Cardiac fibroblast (primary cell): ENCODE measurements at regions not wholly inside any gene's neighbourhood (a gene's known extent, or its start where the extent isn't known, plus 50 kb on each side); places are given as distances from the start of the nearest gene placed in this dataset.
A peak's percentile ranks its signal among the peaks of the same experiment; 100 is the strongest.

ENCODE experiments used
- DNase-seq, 2 donors: peaks; one replicate each; pipeline versions ENCODE4 v3.0.0 to v3.0.0-alpha.2; 2010; ENCODE audit warnings: low read depth in 2 of 2
- H3K4me3 ChIP-seq, 2 donors: replicated peaks in 1 of 2; 1 replicate in 1 of 2; 2 replicates in 1 of 2; pipeline ENCODE4 v1.5.1; 2011; ENCODE audit warnings: low read depth in 2 of 2, low read length in 2 of 2, mild to moderate bottlenecking in 2 of 2, moderate library complexity in 1 of 2
- TF ChIP-seq, protein P1 (sequence below): IDR thresholded peaks from one replicate; pipeline ENCODE4 v1.5.1; 2011; ENCODE audit warnings: low read depth, mild to moderate bottlenecking, low read length, inconsistent platforms

DNA sequence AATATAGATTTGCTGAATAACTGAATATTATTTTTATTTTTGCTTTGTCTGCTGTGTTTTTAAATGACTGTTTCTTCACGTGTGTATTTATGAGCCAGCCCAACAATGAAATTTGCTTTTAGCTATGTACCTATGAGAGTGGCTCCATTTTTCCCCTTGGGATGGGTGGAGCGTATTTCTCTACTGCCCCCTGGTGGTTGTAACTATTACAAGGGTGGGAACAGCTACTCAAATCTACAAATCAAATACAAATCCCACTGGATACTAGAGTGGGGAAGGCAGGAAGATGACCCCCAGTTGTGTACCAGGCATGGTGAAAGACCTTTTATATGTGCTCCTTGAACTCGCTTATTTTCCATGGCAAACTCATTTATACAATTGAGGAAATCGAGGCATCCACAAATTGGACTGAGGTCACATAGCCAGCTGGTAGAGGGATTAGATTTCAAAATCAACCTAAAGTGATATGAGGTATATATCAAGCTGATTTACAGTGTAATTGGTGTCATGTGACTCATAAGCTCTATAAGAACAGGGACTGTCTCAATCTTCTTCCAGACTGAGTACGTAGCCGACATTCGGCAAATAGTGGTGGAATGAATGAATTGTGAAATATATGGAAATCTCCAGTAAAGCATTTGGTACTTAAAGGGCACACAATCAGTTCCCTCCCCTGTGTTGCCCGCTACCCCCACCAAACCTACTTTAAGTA, 69.5 kb upstream of the VEPH1 start:
- no peak overlapping the region for H3K4me3 ChIP-seq
- DNase-seq, result peak; percentile 67 to 84
- TF ChIP-seq, protein P1, sequence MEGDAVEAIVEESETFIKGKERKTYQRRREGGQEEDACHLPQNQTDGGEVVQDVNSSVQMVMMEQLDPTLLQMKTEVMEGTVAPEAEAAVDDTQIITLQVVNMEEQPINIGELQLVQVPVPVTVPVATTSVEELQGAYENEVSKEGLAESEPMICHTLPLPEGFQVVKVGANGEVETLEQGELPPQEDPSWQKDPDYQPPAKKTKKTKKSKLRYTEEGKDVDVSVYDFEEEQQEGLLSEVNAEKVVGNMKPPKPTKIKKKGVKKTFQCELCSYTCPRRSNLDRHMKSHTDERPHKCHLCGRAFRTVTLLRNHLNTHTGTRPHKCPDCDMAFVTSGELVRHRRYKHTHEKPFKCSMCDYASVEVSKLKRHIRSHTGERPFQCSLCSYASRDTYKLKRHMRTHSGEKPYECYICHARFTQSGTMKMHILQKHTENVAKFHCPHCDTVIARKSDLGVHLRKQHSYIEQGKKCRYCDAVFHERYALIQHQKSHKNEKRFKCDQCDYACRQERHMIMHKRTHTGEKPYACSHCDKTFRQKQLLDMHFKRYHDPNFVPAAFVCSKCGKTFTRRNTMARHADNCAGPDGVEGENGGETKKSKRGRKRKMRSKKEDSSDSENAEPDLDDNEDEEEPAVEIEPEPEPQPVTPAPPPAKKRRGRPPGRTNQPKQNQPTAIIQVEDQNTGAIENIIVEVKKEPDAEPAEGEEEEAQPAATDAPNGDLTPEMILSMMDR, result peak; percentile 84

DNA sequence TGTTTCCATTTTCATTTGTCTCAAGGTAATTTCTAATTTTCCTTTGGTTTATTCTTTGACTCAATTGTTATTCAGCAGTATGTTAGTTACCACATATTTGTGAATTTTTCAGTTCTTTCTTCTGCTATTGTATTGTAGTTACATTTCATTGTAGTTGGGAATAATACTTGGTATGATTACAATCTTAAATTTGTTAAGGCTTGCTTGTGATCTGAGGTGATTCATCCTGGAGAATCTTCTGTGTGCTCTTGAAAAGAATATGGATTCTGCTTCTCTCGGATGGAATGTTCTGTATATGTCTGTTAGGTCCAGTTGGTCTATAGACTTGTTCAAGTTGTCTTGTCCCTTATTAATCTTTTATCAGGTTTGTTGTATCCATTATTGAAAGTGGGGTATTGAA, 63.4 kb upstream of the VEPH1 start:
- TF ChIP-seq, protein P1, result no peak
- no peak overlapping the region for H3K4me3 ChIP-seq
- peak in 1 of 2 donors; percentile 59 for DNase-seq

DNA sequence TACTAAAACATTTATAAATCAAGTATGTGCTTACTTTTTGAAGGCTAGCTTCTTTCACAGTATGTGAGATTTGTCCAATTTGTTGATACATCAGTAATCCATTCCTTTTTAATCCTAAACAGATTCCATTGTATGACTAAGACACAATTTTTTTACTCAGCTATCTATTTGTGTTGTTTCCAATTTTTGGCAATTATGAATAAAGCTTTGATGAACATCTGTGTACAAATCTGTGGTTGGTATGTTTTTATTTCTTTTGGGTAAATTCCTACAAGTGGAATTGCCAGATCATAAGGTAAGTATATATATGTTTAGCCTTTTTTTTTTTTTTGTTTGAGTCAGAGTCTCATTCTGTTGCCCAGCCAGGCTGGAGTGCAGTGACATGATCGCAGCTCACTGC, 56.2 kb upstream of the VEPH1 start:
- DNase-seq, result peak in 1 of 2 donors; percentile 18
- TF ChIP-seq, protein P1, result no peak
- H3K4me3 ChIP-seq, result no peak overlapping the region
